ENCODE measurements at regions not wholly inside any gene's neighbourhood (a gene's known extent, or its start where the extent isn't known, plus 50 kb on each side); places are given as distances from the start of the nearest gene placed in this dataset.

GRCh38 chr3:13262493-13263211 is 157.5 kb downstream of the NUP210 start:
- Histone ChIP-seq H3K4me3 (no peak overlapping the region), H3K4me1 (no peaks in the 10 kb centered on the region), H3K9me3 (no peaks in the 10 kb centered on the region), H3K36me3 (no peaks in the 10 kb centered on the region), H3K27ac (no peak overlapping the region), H3K9ac (ENCODE audit: low read depth in 2 of 2, low read length in 2 of 2) (no peak overlapping the region), H3K27me3 (no peaks in the 10 kb centered on the region)
- intact Hi-C loops (cut with DNase I) = no loop called here
- no peak for TF ChIP-seq CTCF (IDR thresholded peaks at IDR 0.05)
- no peak for DNase-seq

- Histone ChIP-seq H3K27ac (no peak overlapping the region), H3K9me3 (no peaks in the 10 kb centered on the region), H3K4me1 (no peaks in the 10 kb centered on the region), H3K9ac (ENCODE audit: low read depth in 2 of 2, low read length in 2 of 2) (no peak overlapping the region), H3K4me3 (no peak overlapping the region), H3K36me3 (no peaks in the 10 kb centered on the region), H3K27me3 (no peaks in the 10 kb centered on the region)
- no peak for DNase-seq
- intact Hi-C loops (cut with DNase I) = no loop called here
- TF ChIP-seq CTCF (IDR thresholded peaks at IDR 0.05) = no peak
These were observed 158.2 kb downstream of the NUP210 start for GRCh38 chr3:13261892-13262291.

DNA sequence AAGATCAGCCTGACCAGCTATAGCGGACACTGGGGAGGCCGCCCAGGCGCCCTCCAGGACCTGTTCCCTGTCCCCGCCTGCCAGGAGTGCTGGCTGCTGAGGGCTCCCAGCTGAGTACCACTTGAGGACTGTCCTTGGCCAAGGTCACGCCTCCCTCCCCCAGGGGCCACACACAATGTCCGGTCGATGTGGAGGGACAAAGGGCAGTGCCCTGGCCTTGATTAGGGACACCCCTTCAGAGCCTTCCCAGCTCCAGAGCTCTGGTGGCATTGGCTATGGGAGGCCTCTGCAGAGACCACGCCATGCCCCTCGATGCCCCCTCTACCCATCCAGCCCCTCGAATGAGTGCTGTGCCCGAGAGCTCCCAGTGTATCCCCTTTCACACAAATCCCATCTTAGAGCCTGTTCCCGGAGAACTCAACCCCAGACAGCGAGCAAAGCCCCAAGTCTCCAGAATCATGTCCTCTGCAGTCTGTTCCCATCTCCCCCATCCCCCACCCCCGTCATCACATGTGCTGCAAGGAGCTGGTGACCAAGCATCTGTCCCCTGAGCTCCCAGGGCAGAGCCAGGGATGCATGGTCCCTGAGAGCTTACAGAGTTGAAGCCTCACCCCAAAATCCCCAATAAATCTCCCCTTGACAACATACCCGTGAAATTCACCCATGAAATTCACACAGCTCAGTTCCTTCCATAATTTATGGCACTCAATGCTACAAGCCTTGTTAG is 158.9 kb downstream of the NUP210 start:
- H3K27me3 ChIP-seq = no peaks in the 10 kb centered on the region
- no peak overlapping the region for H3K27ac ChIP-seq
- H3K9ac ChIP-seq (ENCODE audit: low read depth in 2 of 2, low read length in 2 of 2) = no peak overlapping the region
- H3K36me3 ChIP-seq = no peaks in the 10 kb centered on the region
- no peak for TF ChIP-seq CTCF (IDR thresholded peaks at IDR 0.05)
- intact Hi-C loops (cut with DNase I) = no loop called here
- H3K4me3 ChIP-seq = no peak overlapping the region
- DNase-seq = no peak
- no peaks in the 10 kb centered on the region for H3K4me1 ChIP-seq
- H3K9me3 ChIP-seq = no peaks in the 10 kb centered on the region

DNA sequence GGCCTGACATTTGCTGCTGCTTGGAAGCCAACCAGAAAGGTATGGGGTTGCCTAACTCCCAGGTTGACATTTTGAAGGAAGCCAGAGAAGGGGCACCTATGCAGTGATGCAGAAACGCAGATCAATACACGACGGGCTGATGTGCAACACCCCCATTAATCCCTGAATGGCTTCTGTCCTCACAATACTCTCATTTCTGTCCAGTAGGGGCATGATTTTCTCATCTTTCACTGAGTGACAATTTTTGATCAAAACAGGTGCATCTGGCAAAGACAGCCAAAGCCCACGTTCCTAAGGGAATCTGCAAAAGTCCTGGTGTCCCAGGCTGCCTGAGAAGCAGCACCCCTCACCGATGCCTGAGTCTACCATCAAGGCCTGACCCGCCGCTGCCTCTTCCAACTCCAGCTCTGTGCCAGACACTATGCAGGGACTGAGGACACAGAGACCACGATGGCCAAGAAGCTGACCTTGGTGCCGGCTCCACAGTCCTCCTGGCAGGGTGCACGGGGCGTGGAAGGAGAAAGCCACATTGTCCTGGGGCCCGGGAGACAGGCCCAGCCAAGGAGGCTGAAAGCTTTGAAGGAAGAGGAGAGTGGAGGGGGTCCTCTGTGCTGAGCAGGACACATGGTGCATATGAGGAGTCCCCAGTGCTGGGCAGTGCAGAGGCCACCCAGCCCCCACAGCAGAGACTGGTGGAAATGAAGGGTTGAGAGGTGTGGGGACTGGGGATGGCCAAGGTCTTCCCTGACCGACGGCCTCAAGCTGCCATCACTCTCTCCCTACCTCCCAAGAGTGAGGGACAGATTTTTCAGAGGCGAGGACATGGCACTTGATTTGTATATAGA is 159.6 kb downstream of the NUP210 start:
- intact Hi-C loops (cut with DNase I) = no loop called here

More for the DNA sequence above, 159.6 kb downstream of the NUP210 start:
- no peaks in the 10 kb centered on the region for H3K27me3 ChIP-seq
- no peaks in the 10 kb centered on the region for H3K9me3 ChIP-seq
- H3K27ac ChIP-seq = no peak overlapping the region
- no peak for DNase-seq
- no peaks in the 10 kb centered on the region for H3K36me3 ChIP-seq
- TF ChIP-seq CTCF (IDR thresholded peaks at IDR 0.05) = no peak
- no peak overlapping the region for H3K9ac ChIP-seq (ENCODE audit: low read depth in 2 of 2, low read length in 2 of 2)
- H3K4me3 ChIP-seq = no peak overlapping the region
- no peaks in the 10 kb centered on the region for H3K4me1 ChIP-seq
